Endothelial cell of umbilical vein (primary cell): ENCODE measurements at regions not wholly inside any gene's neighbourhood (a gene's known extent, or its start where the extent isn't known, plus 50 kb on each side); places are given as distances from the start of the nearest gene placed in this dataset.

Experiments
- CTCF ChIP-seq, 2 donors: IDR thresholded peaks; 1 replicate in 1 of 2; 2 replicates in 1 of 2; pipeline ENCODE4 v1.5.1; 2011; ENCODE audit warnings: low read length in 2 of 2, mild to moderate bottlenecking in 2 of 2, moderate library complexity in 2 of 2, control low read depth in 1 of 2, inconsistent platforms in 1 of 2, low read depth in 1 of 2; ENCODE audit not compliant: insufficient read depth in 1 of 2; ENCODE audit errors: extremely low read depth in 1 of 2
- GATA2 ChIP-seq: IDR thresholded peaks from 2 replicates; pipeline ENCODE4 v1.7.0; 2011; ENCODE audit warnings: low read depth, mild to moderate bottlenecking, moderate library complexity, mixed read lengths, low read length; ENCODE audit not compliant: insufficient read length, insufficient read depth
- POLR2A ChIP-seq: IDR thresholded peaks from 2 replicates; pipeline ENCODE4 v1.6.1; 2012; ENCODE audit warnings: low read depth, mild to moderate bottlenecking, control low read depth, low read length
- POLR2AphosphoS5 ChIP-seq: IDR thresholded peaks from 2 replicates; pipeline ENCODE4 v1.6.1; 2012; ENCODE audit warnings: low read depth, mild to moderate bottlenecking, control low read depth, low read length, moderate library complexity; ENCODE audit not compliant: insufficient read depth

DNA sequence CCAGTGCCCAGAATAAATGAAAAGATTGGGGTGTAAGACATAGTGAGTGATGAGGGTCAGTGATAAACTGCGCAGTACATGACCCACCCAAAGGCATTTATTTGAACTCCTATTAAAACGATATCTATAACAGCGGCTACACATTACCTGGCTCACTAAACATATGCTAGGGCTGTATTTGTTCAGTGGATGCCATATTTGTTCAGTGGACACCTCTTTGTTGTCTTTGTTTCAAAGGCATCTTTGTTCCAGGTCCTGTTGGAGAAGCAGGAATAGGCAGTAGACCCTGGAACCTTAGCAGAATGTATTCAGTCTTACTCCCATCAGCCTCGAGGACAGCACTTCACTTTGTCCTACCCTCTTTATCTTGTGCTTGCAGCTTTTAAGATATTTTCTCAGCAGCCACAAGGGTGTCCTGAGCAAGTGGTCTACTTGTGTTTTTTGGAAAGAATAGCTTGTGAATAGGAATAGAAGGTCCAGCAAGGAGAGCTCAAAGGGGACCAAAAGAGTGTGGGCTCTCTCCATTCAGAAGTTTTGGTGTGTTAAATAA lies 650.8 kb upstream of the FANCL start:
- TF ChIP-seq POLR2AphosphoS5 (no peak), CTCF (IDR thresholded peaks at IDR 0.05; ENCODE audit: extremely low read depth in 1 of 2, insufficient read depth in 1 of 2, low read depth in 1 of 2, low read length in 2 of 2) (no peak), POLR2A (no peak), GATA2 (no peak)
